ENCODE measurements at regions not wholly inside any gene's neighbourhood (a gene's known extent, or its start where the extent isn't known, plus 50 kb on each side); places are given as distances from the start of the nearest gene placed in this dataset.

GRCh38 chr5:98463676-98464075, 309.8 kb upstream of the RGMB start:
- TF ChIP-seq CTCF (conservative IDR thresholded peaks at IDR 0.05) (no peak), ZFX (IDR thresholded peaks at IDR 0.05) (no peak)

All from C4-2B (cell line).